HepG2 (cell line): ENCODE measurements at regions not wholly inside any gene's neighbourhood (a gene's known extent, or its start where the extent isn't known, plus 50 kb on each side); places are given as distances from the start of the nearest gene placed in this dataset.

ENCODE experiments used
- ATAC-seq: fragments of 200-7000 bp; cut with Tn5 transposase; 3 replicates; pipeline ENCODE4 v1.9.1; 2020; ENCODE audit warnings: mild to moderate bottlenecking, moderate library complexity
- BruUV-seq: library from RNA; stranded (reverse); fragments of 400-500 nt; replicated peaks from 2 replicates; lab custom pipeline; 2021; lab: Mats Ljungman, UMichigan
- CTCF ChIA-PET: fragments of 300-600 bp; formaldehyde crosslinking; extraction: SDS; loops from one replicate; lab custom pipeline; 2021; ENCODE audit warnings: low total read pairs, inconsistent platforms, low intra/inter-chr PET ratio; lab: Yijun Ruan, JAX
- POLR2A ChIA-PET: fragments of 350-600 bp; sonication (Branson Sonifier 250); formaldehyde crosslinking; loops from one replicate; lab custom pipeline; 2020; ENCODE audit warnings: antibody characterized with exemption, inconsistent platforms; lab: Yijun Ruan, JAX
- DNase-seq: peaks from one replicate; pipeline ENCODE4 v3.0.0-alpha.2; 2015; ENCODE audit warnings: low spot score
- FAIRE-seq: peaks from 3 replicates; lab custom pipeline; 2011; peaks lifted over from hg19 to GRCh38; lab: Jason Lieb, UNC
- H2AFZ ChIP-seq: one replicate; pipeline ENCODE4 v1.6.1; 2011; ENCODE audit warnings: low read length, inconsistent platforms
- H3K27ac ChIP-seq: fragments of 300-600 bp; 3 replicates; pipeline ENCODE4 v1.8.0; 2011; ENCODE audit warnings: mixed run types, mild to moderate bottlenecking, mixed read lengths, low read length, inconsistent platforms; ENCODE audit not compliant: insufficient read depth; ENCODE audit errors: extremely low read length
- H3K27me3 ChIP-seq, 2 experiments: fragments of 200-600 bp in 1 of 2; 2 replicates in 1 of 2; 3 replicates in 1 of 2; pipeline versions ENCODE4 v1.6.0 to v1.8.0; 2011; ENCODE audit warnings: low read length in 2 of 2, mild to moderate bottlenecking in 2 of 2, moderate library complexity in 2 of 2, inconsistent platforms in 1 of 2; ENCODE audit not compliant: insufficient read depth in 2 of 2, control insufficient read depth in 1 of 2
- H3K36me3 ChIP-seq, 2 experiments: fragments of 200-600 bp in 1 of 2; replicated peaks in 1 of 2; 2 replicates in 1 of 2; 3 replicates in 1 of 2; pipeline versions ENCODE4 v1.5.1 to v1.8.0; 2011; ENCODE audit warnings: low read length in 2 of 2, inconsistent platforms in 1 of 2; ENCODE audit not compliant: insufficient read depth in 2 of 2, control insufficient read depth in 1 of 2
- H3K4me1 ChIP-seq: 2 replicates; pipeline ENCODE4 v1.5.1; 2012; ENCODE audit warnings: low read length, inconsistent platforms; ENCODE audit not compliant: insufficient read depth
- H3K4me2 ChIP-seq: 2 replicates; pipeline ENCODE4 v1.6.0; 2011; ENCODE audit warnings: low read depth, low read length, inconsistent platforms
- H3K4me3 ChIP-seq, 3 experiments: fragments of 200-600 bp in 1 of 3; sonication (generic), shearing (Covaris generic) in 1 of 3; replicated peaks in 1 of 3; 2 replicates each; pipeline ENCODE4 v1.5.1; 2011 to 2016; ENCODE audit warnings: low read length in 3 of 3, inconsistent platforms in 2 of 3, low read depth in 2 of 3, mild to moderate bottlenecking in 2 of 3, control low read depth in 1 of 3, mixed read lengths in 1 of 3; ENCODE audit not compliant: insufficient read depth in 1 of 3
- H3K79me2 ChIP-seq: one replicate; pipeline ENCODE4 v1.6.1; 2011; ENCODE audit warnings: low read length, inconsistent platforms; ENCODE audit not compliant: insufficient read depth
- H3K9ac ChIP-seq: 2 replicates; pipeline ENCODE4 v1.6.0; 2011; ENCODE audit warnings: mild to moderate bottlenecking, low read depth, low read length, inconsistent platforms; ENCODE audit not compliant: insufficient read depth
- H3K9me3 ChIP-seq: 2 replicates; pipeline ENCODE4 v1.5.1; 2012; ENCODE audit warnings: mild to moderate bottlenecking, low read length
- H4K20me1 ChIP-seq: 2 replicates; pipeline ENCODE4 v1.6.0; 2011; ENCODE audit warnings: inconsistent platforms, mild to moderate bottlenecking, low read length, moderate library complexity; ENCODE audit not compliant: insufficient read depth
- ARNTL ChIP-seq: sonication (generic); formaldehyde crosslinking; IDR thresholded peaks from 2 replicates; pipeline ENCODE4 v1.4.0; 2020; ENCODE audit warnings: mild to moderate bottlenecking, missing genetic modification reagents
- ATF6 ChIP-seq: sonication (generic); formaldehyde crosslinking; conservative IDR thresholded peaks from 2 replicates; pipeline ENCODE4 v1.4.0; 2020; ENCODE audit warnings: missing genetic modification reagents
- ATM ChIP-seq: fragments of 450-650 bp; IDR thresholded peaks from 2 replicates; pipeline ENCODE4 v1.7.1; 2017; ENCODE audit warnings: mild to moderate bottlenecking, borderline replicate concordance
- BCL3 ChIP-seq: sonication (generic); formaldehyde crosslinking; IDR thresholded peaks from 2 replicates; pipeline ENCODE4 v1.5.1; 2020; ENCODE audit warnings: mild to moderate bottlenecking, missing genetic modification reagents, moderate library complexity
- FOXO1 ChIP-seq: sonication (generic); formaldehyde crosslinking; IDR thresholded peaks from 2 replicates; pipeline ENCODE4 v1.4.0; 2020; ENCODE audit warnings: missing genetic modification reagents
- KDM5A ChIP-seq: fragments of 200-600 bp; sonication (generic); IDR thresholded peaks from 2 replicates; pipeline ENCODE4 v1.7.0; 2018; ENCODE audit warnings: antibody characterized with exemption, mild to moderate bottlenecking, low read length, borderline replicate concordance
- MNT ChIP-seq: fragments of 450-650 bp; IDR thresholded peaks from 2 replicates; pipeline ENCODE4 v1.6.1; 2016
- NFATC3 ChIP-seq: sonication (generic); formaldehyde crosslinking; IDR thresholded peaks from 2 replicates; pipeline ENCODE4 v1.5.1; 2020; ENCODE audit warnings: mild to moderate bottlenecking, missing genetic modification reagents
- RXRB ChIP-seq: IDR thresholded peaks from 2 replicates; pipeline ENCODE4 v1.6.1; 2016; ENCODE audit warnings: borderline replicate concordance, missing genetic modification reagents, missing compliant biosample characterization
- ZNF180 ChIP-seq: sonication (generic); formaldehyde crosslinking; IDR thresholded peaks from 2 replicates; pipeline ENCODE4 v1.4.0; 2020; ENCODE audit warnings: low read depth, missing genetic modification reagents, borderline replicate concordance
- ZNF264 ChIP-seq: sonication (generic); formaldehyde crosslinking; IDR thresholded peaks from 2 replicates; pipeline ENCODE4 v1.4.0; 2020; ENCODE audit warnings: missing genetic modification reagents
- ZSCAN9 ChIP-seq: IDR thresholded peaks from 2 replicates; pipeline ENCODE4 v1.6.1; 2016; ENCODE audit warnings: borderline replicate concordance
- WGBS: methylation state at CpG from one replicate; pipeline ENCODE4 v1.1.6; 2017; ENCODE audit warnings: low lambda C conversion rate; 5-methylcytosine and 5-hydroxymethylcytosine counted together
- in situ Hi-C: cut with HindIII; loops from 2 replicates; pipeline ENCODE4 v1.10.0; 2017; ENCODE audit warnings: low pct_unique_long_range_greater_than_20kb; ENCODE audit not compliant: extremely low pct_ligation_motif_present
- intact Hi-C: fragments of 100-400 bp; cut with micrococcal nuclease; formaldehyde crosslinking; loops from one replicate; pipeline ENCODE4 v1.10.0; 2022; ENCODE audit not compliant: unreplicated experiment
- TF ChIP-seq, protein P1 (sequence below): sonication (generic); formaldehyde crosslinking; IDR thresholded peaks from 2 replicates; pipeline ENCODE4 v1.8.0; 2022; ENCODE audit warnings: missing genetic modification reagents, mild to moderate bottlenecking, moderate library complexity, borderline replicate concordance
- TF ChIP-seq, protein P2 (sequence below): sonication (generic); formaldehyde crosslinking; IDR thresholded peaks from 2 replicates; pipeline ENCODE4 v1.4.0; 2020; ENCODE audit warnings: missing genetic modification reagents

- Histone ChIP-seq H3K27ac (no peak overlapping the region), H3K9me3 (no peaks in the 10 kb centered on the region), H3K79me2 (no peaks in the 10 kb centered on the region), H3K4me2 (no peak overlapping the region), H4K20me1 (no peaks in the 10 kb centered on the region), H3K27me3 (no peaks in the 10 kb centered on the region), H3K4me1 (no peaks in the 10 kb centered on the region), H3K4me3 (no peak overlapping the region), H3K36me3 (no peaks in the 10 kb centered on the region), H3K9ac (no peak overlapping the region), H2AFZ (no peak overlapping the region)
- TF ChIP-seq ZNF264 (CRISPR knock-in tag) (no peak), ATM (no peak), ZNF180 (CRISPR knock-in tag) (no peak), ARNTL (CRISPR knock-in tag) (no peak), ATF6 (CRISPR knock-in tag) (no peak), KDM5A (no peak), RXRB (CRISPR knock-in tag) (no peak), FOXO1 (no peak), NFATC3 (CRISPR knock-in tag) (no peak), MNT (no peak), ZSCAN9 (no peak), BCL3 (CRISPR knock-in tag) (no peak)
- TF ChIP-seq, protein P1, sequence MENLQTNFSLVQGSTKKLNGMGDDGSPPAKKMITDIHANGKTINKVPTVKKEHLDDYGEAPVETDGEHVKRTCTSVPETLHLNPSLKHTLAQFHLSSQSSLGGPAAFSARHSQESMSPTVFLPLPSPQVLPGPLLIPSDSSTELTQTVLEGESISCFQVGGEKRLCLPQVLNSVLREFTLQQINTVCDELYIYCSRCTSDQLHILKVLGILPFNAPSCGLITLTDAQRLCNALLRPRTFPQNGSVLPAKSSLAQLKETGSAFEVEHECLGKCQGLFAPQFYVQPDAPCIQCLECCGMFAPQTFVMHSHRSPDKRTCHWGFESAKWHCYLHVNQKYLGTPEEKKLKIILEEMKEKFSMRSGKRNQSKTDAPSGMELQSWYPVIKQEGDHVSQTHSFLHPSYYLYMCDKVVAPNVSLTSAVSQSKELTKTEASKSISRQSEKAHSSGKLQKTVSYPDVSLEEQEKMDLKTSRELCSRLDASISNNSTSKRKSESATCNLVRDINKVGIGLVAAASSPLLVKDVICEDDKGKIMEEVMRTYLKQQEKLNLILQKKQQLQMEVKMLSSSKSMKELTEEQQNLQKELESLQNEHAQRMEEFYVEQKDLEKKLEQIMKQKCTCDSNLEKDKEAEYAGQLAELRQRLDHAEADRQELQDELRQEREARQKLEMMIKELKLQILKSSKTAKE = no peak
- TF ChIP-seq, protein P2, sequence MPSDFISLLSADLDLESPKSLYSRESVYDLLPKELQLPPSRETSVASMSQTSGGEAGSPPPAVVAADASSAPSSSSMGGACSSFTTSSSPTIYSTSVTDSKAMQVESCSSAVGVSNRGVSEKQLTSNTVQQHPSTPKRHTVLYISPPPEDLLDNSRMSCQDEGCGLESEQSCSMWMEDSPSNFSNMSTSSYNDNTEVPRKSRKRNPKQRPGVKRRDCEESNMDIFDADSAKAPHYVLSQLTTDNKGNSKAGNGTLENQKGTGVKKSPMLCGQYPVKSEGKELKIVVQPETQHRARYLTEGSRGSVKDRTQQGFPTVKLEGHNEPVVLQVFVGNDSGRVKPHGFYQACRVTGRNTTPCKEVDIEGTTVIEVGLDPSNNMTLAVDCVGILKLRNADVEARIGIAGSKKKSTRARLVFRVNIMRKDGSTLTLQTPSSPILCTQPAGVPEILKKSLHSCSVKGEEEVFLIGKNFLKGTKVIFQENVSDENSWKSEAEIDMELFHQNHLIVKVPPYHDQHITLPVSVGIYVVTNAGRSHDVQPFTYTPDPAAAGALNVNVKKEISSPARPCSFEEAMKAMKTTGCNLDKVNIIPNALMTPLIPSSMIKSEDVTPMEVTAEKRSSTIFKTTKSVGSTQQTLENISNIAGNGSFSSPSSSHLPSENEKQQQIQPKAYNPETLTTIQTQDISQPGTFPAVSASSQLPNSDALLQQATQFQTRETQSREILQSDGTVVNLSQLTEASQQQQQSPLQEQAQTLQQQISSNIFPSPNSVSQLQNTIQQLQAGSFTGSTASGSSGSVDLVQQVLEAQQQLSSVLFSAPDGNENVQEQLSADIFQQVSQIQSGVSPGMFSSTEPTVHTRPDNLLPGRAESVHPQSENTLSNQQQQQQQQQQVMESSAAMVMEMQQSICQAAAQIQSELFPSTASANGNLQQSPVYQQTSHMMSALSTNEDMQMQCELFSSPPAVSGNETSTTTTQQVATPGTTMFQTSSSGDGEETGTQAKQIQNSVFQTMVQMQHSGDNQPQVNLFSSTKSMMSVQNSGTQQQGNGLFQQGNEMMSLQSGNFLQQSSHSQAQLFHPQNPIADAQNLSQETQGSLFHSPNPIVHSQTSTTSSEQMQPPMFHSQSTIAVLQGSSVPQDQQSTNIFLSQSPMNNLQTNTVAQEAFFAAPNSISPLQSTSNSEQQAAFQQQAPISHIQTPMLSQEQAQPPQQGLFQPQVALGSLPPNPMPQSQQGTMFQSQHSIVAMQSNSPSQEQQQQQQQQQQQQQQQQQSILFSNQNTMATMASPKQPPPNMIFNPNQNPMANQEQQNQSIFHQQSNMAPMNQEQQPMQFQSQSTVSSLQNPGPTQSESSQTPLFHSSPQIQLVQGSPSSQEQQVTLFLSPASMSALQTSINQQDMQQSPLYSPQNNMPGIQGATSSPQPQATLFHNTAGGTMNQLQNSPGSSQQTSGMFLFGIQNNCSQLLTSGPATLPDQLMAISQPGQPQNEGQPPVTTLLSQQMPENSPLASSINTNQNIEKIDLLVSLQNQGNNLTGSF = no peak
- intact Hi-C loops (no loop called here), in situ Hi-C loops (no loop called here)
- no peak for FAIRE-seq
- DNase-seq = no peak
- 92% methylated on average over 1 of the region's 1 CpG for WGBS
- ChIA-PET POLR2A (no interaction called here), CTCF (no interaction called here)
- ATAC-seq = no peak
- no TSS peak for BruUV-seq
Observed at GRCh38 chr2:186170693-186171092, 315.4 kb upstream of the ZC3H15 start.
